Liver (tissue), 8 donors: ENCODE measurements at regions not wholly inside any gene's neighbourhood (a gene's known extent, or its start where the extent isn't known, plus 50 kb on each side); places are given as distances from the start of the nearest gene placed in this dataset.

Experiments
- DNase-seq: peaks from one replicate; pipeline ENCODE4 v3.0.0-alpha.2; 2017; ENCODE audit warnings: low spot score
- H3K27ac ChIP-seq, 2 donors: one replicate each; pipeline ENCODE4 v1.7.0; 2013; ENCODE audit warnings: inconsistent platforms in 2 of 2, low read length in 2 of 2, control low read depth in 1 of 2, low read depth in 1 of 2, mild to moderate bottlenecking in 1 of 2
- H3K27me3 ChIP-seq, 4 donors: one replicate each; pipeline versions ENCODE4 v1.6.1 to v1.7.0; 2013; ENCODE audit warnings: low read length in 3 of 4, inconsistent platforms in 1 of 4, mild to moderate bottlenecking in 1 of 4, moderate library complexity in 1 of 4; ENCODE audit not compliant: control insufficient read depth in 4 of 4, insufficient read depth in 4 of 4
- H3K36me3 ChIP-seq, 4 donors: one replicate each; pipeline versions ENCODE4 v1.6.1 to v1.7.0; 2013; ENCODE audit warnings: low read length in 3 of 4, mild to moderate bottlenecking in 3 of 4, low read depth in 1 of 4, moderate library complexity in 1 of 4; ENCODE audit not compliant: control insufficient read depth in 4 of 4, insufficient read depth in 3 of 4
- H3K4me1 ChIP-seq, 4 donors: one replicate each; pipeline versions ENCODE4 v1.6.1 to v1.7.0; 2013; ENCODE audit warnings: low read length in 3 of 4, mild to moderate bottlenecking in 3 of 4, moderate library complexity in 1 of 4; ENCODE audit not compliant: control insufficient read depth in 4 of 4, insufficient read depth in 4 of 4
- H3K4me3 ChIP-seq, 3 donors: one replicate each; pipeline versions ENCODE4 v1.6.1 to v1.7.0; 2013; ENCODE audit warnings: low read length in 3 of 3, control low read depth in 1 of 3, low read depth in 1 of 3, mild to moderate bottlenecking in 1 of 3
- H3K9ac ChIP-seq, 2 donors: one replicate each; pipeline ENCODE4 v1.7.0; 2013; ENCODE audit warnings: low read length in 2 of 2, mild to moderate bottlenecking in 2 of 2, moderate library complexity in 2 of 2, control low read depth in 1 of 2, low read depth in 1 of 2
- H3K9me3 ChIP-seq, 4 donors: one replicate each; pipeline versions ENCODE4 v1.6.1 to v1.7.0; 2013; ENCODE audit warnings: low read length in 3 of 4; ENCODE audit not compliant: control insufficient read depth in 4 of 4
- EGR1 ChIP-seq, 2 donors: IDR thresholded peaks; 2 replicates each; pipeline ENCODE4 v1.6.1; 2016 to 2018; ENCODE audit warnings: antibody characterized with exemption in 2 of 2, low read depth in 2 of 2
- FOXA1 ChIP-seq: IDR thresholded peaks from 2 replicates; pipeline ENCODE4 v1.6.1; 2016; ENCODE audit warnings: antibody characterized with exemption
- GABPA ChIP-seq, 2 donors: IDR thresholded peaks in 1 of 2; conservative IDR thresholded peaks in 1 of 2; 2 replicates each; pipeline ENCODE4 v1.6.1; 2016; ENCODE audit warnings: antibody characterized with exemption in 2 of 2, mild to moderate bottlenecking in 1 of 2, moderate library complexity in 1 of 2
- HNF4A ChIP-seq, 2 donors: conservative IDR thresholded peaks; 2 replicates each; pipeline ENCODE4 v1.6.1; 2016; ENCODE audit warnings: antibody characterized with exemption in 2 of 2, mild to moderate bottlenecking in 2 of 2
- HNF4G ChIP-seq: IDR thresholded peaks from 2 replicates; pipeline ENCODE4 v1.6.1; 2016; ENCODE audit warnings: antibody characterized with exemption
- JUND ChIP-seq, 2 donors: IDR thresholded peaks; 2 replicates each; pipeline ENCODE4 v1.6.1; 2016; ENCODE audit warnings: antibody characterized with exemption in 2 of 2
- NR2F2 ChIP-seq: IDR thresholded peaks from 2 replicates; pipeline ENCODE4 v1.6.1; 2016; ENCODE audit warnings: antibody characterized with exemption
- RAD21 ChIP-seq, 2 donors: IDR thresholded peaks; 2 replicates each; pipeline ENCODE4 v1.6.1; 2016; ENCODE audit warnings: antibody characterized with exemption in 2 of 2, mild to moderate bottlenecking in 2 of 2
- RXRA ChIP-seq, 2 donors: IDR thresholded peaks; 2 replicates each; pipeline ENCODE4 v1.6.1; 2017 to 2018; ENCODE audit warnings: antibody characterized with exemption in 2 of 2, mild to moderate bottlenecking in 1 of 2
- TAF1 ChIP-seq: conservative IDR thresholded peaks from 2 replicates; pipeline ENCODE4 v1.6.1; 2016; ENCODE audit warnings: antibody characterized with exemption, mild to moderate bottlenecking
- YY1 ChIP-seq: IDR thresholded peaks from 2 replicates; pipeline ENCODE4 v1.6.1; 2016; ENCODE audit warnings: antibody characterized with exemption, mild to moderate bottlenecking
- whole genome bisulfite sequencing: extraction: QIAGEN DNeasy Blood & Tissue Kit; methylation state at CpG from one replicate; pipeline ENCODE4 v1.1.7; 2013; 5-methylcytosine and 5-hydroxymethylcytosine counted together
- TF ChIP-seq, protein P1 (sequence below): IDR thresholded peaks from 2 replicates; pipeline ENCODE4 v1.6.1; 2016; ENCODE audit warnings: antibody characterized with exemption, mild to moderate bottlenecking
- TF ChIP-seq, protein P2 (sequence below): IDR thresholded peaks from 2 replicates; pipeline ENCODE4 v1.6.1; 2016; ENCODE audit warnings: antibody characterized with exemption
- TF ChIP-seq, protein P3 (sequence below): IDR thresholded peaks from 2 replicates; pipeline ENCODE4 v1.6.1; 2016; ENCODE audit warnings: antibody characterized with exemption
- TF ChIP-seq, protein P4 (sequence below): IDR thresholded peaks from 2 replicates; pipeline ENCODE4 v1.6.1; 2016; ENCODE audit warnings: antibody characterized with exemption
- TF ChIP-seq, protein P5 (sequence below): fragments of 150-350 bp; IDR thresholded peaks from 2 replicates; pipeline ENCODE4 v1.5.1; 2017; ENCODE audit warnings: improper control_type of control experiment, low read depth, low read length; ENCODE audit not compliant: missing input control
- donor health status: healthy.
- donor health status: healthy.
- donor health status: healthy.
- donor health status: healthy.
- donor health status: healthy.

DNA sequence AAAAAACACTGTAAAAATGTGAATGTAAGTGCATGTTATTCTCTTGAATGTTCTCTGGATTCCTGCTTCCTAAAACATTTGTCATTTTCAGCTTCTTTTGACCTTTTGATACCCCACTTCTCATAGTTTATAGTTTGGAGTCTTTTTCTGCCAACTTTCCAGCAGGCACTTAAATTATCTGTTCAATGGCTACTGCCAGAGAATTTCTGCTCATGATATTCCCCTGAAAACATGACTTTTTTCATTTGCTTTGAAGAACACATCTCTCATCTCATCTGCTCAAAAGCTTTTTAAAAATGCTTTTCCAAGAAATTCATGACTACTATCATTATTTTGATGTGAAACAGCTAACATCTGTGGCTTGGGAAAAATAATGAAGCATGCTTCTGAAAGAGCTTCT, 269.7 kb upstream of the PCDH7 start:
- no peak overlapping the region for H3K4me3 ChIP-seq
- H3K36me3 ChIP-seq = no peaks in the 10 kb centered on the region
- TF ChIP-seq, protein P1, sequence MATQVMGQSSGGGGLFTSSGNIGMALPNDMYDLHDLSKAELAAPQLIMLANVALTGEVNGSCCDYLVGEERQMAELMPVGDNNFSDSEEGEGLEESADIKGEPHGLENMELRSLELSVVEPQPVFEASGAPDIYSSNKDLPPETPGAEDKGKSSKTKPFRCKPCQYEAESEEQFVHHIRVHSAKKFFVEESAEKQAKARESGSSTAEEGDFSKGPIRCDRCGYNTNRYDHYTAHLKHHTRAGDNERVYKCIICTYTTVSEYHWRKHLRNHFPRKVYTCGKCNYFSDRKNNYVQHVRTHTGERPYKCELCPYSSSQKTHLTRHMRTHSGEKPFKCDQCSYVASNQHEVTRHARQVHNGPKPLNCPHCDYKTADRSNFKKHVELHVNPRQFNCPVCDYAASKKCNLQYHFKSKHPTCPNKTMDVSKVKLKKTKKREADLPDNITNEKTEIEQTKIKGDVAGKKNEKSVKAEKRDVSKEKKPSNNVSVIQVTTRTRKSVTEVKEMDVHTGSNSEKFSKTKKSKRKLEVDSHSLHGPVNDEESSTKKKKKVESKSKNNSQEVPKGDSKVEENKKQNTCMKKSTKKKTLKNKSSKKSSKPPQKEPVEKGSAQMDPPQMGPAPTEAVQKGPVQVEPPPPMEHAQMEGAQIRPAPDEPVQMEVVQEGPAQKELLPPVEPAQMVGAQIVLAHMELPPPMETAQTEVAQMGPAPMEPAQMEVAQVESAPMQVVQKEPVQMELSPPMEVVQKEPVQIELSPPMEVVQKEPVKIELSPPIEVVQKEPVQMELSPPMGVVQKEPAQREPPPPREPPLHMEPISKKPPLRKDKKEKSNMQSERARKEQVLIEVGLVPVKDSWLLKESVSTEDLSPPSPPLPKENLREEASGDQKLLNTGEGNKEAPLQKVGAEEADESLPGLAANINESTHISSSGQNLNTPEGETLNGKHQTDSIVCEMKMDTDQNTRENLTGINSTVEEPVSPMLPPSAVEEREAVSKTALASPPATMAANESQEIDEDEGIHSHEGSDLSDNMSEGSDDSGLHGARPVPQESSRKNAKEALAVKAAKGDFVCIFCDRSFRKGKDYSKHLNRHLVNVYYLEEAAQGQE = no peak
- TF ChIP-seq JUND (IDR thresholded peaks at IDR 0.05) (no peak), HNF4A (conservative IDR thresholded peaks at IDR 0.05) (no peak), EGR1 (IDR thresholded peaks at IDR 0.05; ENCODE audit: low read depth in 2 of 2) (no peak), HNF4G (no peak), GABPA (IDR thresholded peaks at IDR 0.05 in 1 of 2, conservative IDR thresholded peaks at IDR 0.05 in 1 of 2) (no peak), NR2F2 (peak; percentile 86), RAD21 (IDR thresholded peaks at IDR 0.05) (peak in 1 of 2 donors; percentile 5), RXRA (IDR thresholded peaks at IDR 0.05) (no peak), YY1 (no peak), FOXA1 (no peak)
- TF ChIP-seq, protein P2, sequence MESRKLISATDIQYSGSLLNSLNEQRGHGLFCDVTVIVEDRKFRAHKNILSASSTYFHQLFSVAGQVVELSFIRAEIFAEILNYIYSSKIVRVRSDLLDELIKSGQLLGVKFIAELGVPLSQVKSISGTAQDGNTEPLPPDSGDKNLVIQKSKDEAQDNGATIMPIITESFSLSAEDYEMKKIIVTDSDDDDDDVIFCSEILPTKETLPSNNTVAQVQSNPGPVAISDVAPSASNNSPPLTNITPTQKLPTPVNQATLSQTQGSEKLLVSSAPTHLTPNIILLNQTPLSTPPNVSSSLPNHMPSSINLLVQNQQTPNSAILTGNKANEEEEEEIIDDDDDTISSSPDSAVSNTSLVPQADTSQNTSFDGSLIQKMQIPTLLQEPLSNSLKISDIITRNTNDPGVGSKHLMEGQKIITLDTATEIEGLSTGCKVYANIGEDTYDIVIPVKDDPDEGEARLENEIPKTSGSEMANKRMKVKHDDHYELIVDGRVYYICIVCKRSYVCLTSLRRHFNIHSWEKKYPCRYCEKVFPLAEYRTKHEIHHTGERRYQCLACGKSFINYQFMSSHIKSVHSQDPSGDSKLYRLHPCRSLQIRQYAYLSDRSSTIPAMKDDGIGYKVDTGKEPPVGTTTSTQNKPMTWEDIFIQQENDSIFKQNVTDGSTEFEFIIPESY = no peak
- TF ChIP-seq, protein P3, sequence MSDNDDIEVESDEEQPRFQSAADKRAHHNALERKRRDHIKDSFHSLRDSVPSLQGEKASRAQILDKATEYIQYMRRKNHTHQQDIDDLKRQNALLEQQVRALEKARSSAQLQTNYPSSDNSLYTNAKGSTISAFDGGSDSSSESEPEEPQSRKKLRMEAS = no peak
- TF ChIP-seq, protein P4, sequence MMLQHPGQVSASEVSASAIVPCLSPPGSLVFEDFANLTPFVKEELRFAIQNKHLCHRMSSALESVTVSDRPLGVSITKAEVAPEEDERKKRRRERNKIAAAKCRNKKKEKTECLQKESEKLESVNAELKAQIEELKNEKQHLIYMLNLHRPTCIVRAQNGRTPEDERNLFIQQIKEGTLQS = no peak
- TF ChIP-seq, protein P5, sequence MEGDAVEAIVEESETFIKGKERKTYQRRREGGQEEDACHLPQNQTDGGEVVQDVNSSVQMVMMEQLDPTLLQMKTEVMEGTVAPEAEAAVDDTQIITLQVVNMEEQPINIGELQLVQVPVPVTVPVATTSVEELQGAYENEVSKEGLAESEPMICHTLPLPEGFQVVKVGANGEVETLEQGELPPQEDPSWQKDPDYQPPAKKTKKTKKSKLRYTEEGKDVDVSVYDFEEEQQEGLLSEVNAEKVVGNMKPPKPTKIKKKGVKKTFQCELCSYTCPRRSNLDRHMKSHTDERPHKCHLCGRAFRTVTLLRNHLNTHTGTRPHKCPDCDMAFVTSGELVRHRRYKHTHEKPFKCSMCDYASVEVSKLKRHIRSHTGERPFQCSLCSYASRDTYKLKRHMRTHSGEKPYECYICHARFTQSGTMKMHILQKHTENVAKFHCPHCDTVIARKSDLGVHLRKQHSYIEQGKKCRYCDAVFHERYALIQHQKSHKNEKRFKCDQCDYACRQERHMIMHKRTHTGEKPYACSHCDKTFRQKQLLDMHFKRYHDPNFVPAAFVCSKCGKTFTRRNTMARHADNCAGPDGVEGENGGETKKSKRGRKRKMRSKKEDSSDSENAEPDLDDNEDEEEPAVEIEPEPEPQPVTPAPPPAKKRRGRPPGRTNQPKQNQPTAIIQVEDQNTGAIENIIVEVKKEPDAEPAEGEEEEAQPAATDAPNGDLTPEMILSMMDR = no peak
- no peak overlapping the region for H3K27ac ChIP-seq
- no peaks in the 10 kb centered on the region for H3K9me3 ChIP-seq
- H3K4me1 ChIP-seq = no peaks in the 10 kb centered on the region
- no peak overlapping the region for H3K9ac ChIP-seq
- no peak for DNase-seq
- H3K27me3 ChIP-seq = no peaks in the 10 kb centered on the region

DNA sequence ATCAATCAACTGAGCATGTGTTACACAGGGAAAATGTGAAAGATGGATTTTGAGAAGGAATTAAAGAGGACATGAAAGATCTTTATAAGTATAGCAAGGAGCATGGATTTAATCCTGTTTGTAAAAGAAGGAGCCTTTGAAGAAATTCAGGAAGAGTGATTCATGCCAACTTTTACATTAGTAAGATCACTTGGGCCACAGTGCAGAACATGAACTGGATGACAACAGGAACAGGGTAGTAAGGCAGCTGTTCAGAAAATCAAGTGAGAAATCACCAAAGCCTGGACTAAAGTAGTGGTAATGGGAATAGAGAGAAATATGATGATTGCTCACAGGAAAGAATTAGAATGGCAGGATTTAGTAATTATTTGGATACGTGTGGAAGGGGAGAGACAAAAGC, 265.7 kb upstream of the PCDH7 start:
- Histone ChIP-seq H3K4me3 (no peak overlapping the region), H3K4me1 (no peaks in the 10 kb centered on the region), H3K36me3 (no peaks in the 10 kb centered on the region), H3K9me3 (no peaks in the 10 kb centered on the region), H3K27me3 (no peaks in the 10 kb centered on the region), H3K27ac (no peak overlapping the region), H3K9ac (no peak overlapping the region)
- TF ChIP-seq RXRA (IDR thresholded peaks at IDR 0.05) (no peak), RAD21 (IDR thresholded peaks at IDR 0.05) (no peak), EGR1 (IDR thresholded peaks at IDR 0.05; ENCODE audit: low read depth in 2 of 2) (no peak), HNF4G (no peak), TAF1 (no peak)
- TF ChIP-seq, protein P5 = no peak
- TF ChIP-seq, protein P2 = no peak
- no peak for DNase-seq
- WGBS = 76% methylated on average over 1 of the region's 1 CpG
